ENCODE measurements at regions not wholly inside any gene's neighbourhood (a gene's known extent, or its start where the extent isn't known, plus 50 kb on each side); places are given as distances from the start of the nearest gene placed in this dataset.

- H3K36me3 ChIP-seq, result no peaks in the 10 kb centered on the region
- no peaks in the 10 kb centered on the region for H3K4me1 ChIP-seq
- H3K27me3 ChIP-seq, result no peaks in the 10 kb centered on the region
- H3K4me3 ChIP-seq, result no peak overlapping the region
- H3K9me3 ChIP-seq, result no peaks in the 10 kb centered on the region
- intact Hi-C loops (cut with DNase I; ENCODE audit: low total_unique reads), result no loop called here
- no peak overlapping the region for H3K27ac ChIP-seq
- DNase-seq, result peak in 1 of 2 donors; percentile 8
- TF ChIP-seq POLR2A (IDR thresholded peaks at IDR 0.05) (no peak), CTCF (IDR thresholded peaks at IDR 0.05) (no peak)
These were observed 153.7 kb upstream of the TLE3 start for GRCh38 chr15:70251246-70251990.

- no peak for TF ChIP-seq POLR2A (IDR thresholded peaks at IDR 0.05)
- no peak for TF ChIP-seq CTCF (IDR thresholded peaks at IDR 0.05)
- Histone ChIP-seq H3K27me3 (no peaks in the 10 kb centered on the region), H3K36me3 (no peaks in the 10 kb centered on the region), H3K4me1 (no peaks in the 10 kb centered on the region), H3K27ac (no peak overlapping the region), H3K9me3 (no peaks in the 10 kb centered on the region), H3K4me3 (no peak overlapping the region)
- DNase-seq, result no peak
- intact Hi-C loops (cut with DNase I; ENCODE audit: low total_unique reads), result no loop called here
These were observed 152.8 kb upstream of the TLE3 start for GRCh38 chr15:70250208-70251201.

DNA sequence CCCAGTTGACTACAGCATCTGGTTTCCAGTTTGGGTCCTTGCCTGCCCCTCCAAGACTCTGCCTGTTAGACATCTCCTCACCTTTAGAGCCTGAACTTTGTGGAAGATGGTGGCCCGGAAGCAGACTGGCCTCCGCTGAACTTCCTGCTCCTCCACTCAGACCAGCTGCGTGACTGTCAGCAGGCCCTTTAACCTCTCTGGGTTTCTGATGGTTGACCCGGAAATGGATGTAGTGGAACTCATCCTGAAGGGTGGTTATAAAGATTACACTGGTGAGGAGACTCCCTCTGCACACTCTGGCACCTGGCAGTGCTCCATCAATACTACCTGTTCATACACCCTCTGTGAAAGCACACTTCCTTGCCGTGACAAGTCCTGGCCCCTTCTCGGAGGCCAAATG, 151.9 kb upstream of the TLE3 start:
- intact Hi-C loops (cut with DNase I; ENCODE audit: low total_unique reads), result no loop called here
- no peak for TF ChIP-seq POLR2A (IDR thresholded peaks at IDR 0.05)
- no peak for TF ChIP-seq CTCF (IDR thresholded peaks at IDR 0.05)
- no peaks in the 10 kb centered on the region for H3K4me1 ChIP-seq
- no peaks in the 10 kb centered on the region for H3K36me3 ChIP-seq
- no peaks in the 10 kb centered on the region for H3K9me3 ChIP-seq
- no peaks in the 10 kb centered on the region for H3K27me3 ChIP-seq
- DNase-seq, result no peak
- H3K27ac ChIP-seq, result no peak overlapping the region
- no peak overlapping the region for H3K4me3 ChIP-seq

DNA sequence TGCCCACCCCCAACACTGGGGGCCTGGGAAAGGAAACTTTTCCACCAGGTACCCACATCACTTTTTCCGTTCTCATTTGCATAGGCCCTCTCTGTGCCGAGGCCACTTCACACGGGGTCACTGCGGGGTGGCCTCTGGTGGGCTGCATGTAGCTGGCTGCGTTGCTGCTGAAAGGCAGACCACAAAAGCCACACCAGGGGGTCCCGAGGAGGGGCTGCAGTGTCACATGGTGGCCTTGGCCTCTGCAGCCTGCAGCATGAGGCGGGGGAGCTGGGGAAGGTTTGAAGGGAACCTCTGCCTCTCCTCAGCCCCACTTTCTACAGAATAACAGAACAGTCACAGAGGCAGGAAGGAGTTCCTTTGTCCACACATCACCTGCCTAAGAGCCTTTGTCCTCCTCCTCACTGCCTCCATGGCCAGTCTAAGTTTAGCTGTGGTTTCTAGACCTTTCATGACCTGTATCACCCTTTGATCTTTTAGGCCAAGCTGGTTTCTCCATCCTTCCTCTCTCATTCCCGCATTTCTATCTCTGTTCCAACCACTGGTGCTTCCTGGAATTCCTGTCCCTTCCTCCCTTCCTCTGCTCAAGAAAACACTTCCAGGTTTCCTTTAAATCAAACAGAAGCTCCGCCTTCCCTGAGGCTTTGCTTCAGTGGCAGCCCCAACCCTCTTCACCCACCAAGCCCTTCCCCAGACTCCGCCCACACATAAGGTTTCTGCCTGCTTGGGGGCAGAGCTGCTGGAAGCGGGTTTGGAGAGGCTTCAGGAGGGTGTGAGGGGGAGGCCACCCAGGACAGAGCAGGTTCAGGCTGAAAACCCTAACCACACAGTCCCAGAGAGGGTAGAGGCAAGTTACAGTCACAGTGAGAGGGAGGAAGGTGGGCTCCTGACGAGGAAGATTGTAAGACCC, 150.7 kb upstream of the TLE3 start:
- DNase-seq, result no peak
- H3K4me3 ChIP-seq, result no peak overlapping the region

More for the DNA sequence above, 150.7 kb upstream of the TLE3 start:
- H3K27ac ChIP-seq, result no peak overlapping the region
- no peaks in the 10 kb centered on the region for H3K36me3 ChIP-seq
- no peaks in the 10 kb centered on the region for H3K9me3 ChIP-seq
- intact Hi-C loops (cut with DNase I; ENCODE audit: low total_unique reads), result no loop called here
- no peak for TF ChIP-seq CTCF (IDR thresholded peaks at IDR 0.05)
- TF ChIP-seq POLR2A (IDR thresholded peaks at IDR 0.05), result no peak
- H3K4me1 ChIP-seq, result no peaks in the 10 kb centered on the region
- no peaks in the 10 kb centered on the region for H3K27me3 ChIP-seq
